NCI-H69 (cell line): ENCODE measurements at regions not wholly inside any gene's neighbourhood (a gene's known extent, or its start where the extent isn't known, plus 50 kb on each side); places are given as distances from the start of the nearest gene placed in this dataset.

Source experiments
- DNase-seq: peaks from one replicate; lab custom pipeline; 2025; lab: John Stamatoyannopoulos, UW

DNA sequence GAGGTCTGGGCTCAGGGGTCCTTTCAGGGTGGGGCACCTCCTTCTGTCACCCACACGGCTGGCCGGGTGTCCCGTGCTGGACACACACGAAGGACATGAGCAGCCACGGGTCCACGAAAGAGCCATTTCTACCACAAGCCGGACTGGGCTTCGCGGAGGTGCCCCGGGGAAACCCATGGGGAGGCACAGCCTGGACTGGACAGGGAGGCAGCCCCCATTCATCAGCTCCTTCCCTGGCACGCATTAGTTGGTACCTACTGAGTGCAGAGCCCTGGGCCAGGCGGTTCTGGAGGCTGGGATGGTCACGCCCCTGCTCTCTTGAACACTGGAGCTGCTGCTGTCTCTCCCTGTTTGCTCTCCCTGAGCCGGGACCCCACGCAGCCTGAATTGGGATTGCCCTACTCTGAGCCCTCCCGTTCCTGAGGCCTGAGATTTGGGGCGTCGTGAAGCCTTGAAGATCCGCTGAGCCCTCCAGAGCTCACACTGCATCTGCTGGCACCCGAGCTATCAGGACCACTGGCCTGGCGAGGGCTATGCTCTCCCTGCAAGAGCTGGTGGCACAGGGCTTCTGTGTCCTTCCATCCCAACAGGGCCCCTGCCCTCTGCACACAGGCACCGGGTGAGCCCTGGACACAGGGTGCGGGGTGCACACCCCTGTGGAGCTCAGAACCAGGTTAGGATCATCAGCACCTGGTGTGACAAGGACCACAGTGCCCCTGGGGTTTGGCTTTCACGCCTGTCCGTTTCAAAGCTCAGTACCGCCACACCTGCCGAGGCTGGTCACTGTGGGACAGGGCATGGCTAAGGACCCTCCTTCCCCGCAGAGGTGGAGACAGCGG lies 84.6 kb downstream of the MYEOV start:
- no peak for DNase-seq

DNA sequence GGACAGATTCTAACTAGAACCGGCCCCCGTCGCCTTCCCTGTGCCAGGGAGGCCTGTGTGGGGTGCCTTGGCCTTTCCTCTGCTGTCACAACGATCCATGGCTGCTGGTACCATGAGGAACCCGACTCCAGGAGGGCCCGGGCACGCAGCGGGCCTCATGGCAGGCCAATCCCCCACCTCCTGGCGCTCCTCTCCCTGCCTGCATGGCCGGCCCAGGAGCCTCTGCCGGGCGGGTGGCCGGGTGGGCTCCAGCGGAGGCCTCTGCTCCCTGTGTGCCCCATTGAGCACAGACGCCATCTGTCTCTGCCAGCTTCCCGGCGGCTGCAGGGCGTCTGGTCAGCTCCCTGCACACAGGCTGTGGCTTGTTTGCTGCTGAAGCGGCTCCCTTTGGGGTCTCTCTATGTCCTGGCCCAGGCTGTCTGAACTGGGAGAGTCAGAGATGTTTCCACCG lies 86.5 kb downstream of the MYEOV start:
- DNase-seq = no peak

DNA sequence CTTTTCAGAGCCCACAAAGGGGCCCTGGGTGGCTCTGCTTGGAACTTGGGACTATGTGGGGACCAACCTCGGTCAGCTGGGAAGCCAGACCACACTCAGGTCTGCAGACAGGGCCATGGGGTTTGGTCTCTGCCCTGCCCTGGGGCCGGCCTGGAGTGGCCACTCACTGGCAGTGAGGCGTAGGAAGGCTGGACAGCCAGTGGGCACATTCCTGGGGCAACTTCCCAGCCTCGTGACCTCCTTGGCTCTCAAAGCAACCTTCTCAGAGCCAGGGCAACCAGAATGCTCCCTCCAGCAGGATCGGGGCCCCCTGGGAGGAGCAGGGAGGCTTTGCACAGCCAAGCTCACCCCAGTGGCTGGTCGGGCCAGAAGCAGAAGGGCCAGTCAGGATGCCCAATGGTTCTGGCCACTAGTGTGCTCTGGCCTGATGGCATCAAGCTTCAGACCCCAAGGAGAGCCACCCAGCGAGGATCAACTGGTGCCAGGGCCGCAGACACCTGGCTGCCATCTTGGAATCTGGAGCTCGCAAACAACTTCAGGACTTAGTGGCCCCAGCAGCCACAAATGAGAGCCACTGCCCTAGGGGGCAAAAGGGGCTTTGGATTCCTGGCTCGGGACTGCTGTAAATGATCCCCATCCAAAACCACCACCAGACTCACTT lies 87.1 kb downstream of the MYEOV start:
- no peak for DNase-seq

DNA sequence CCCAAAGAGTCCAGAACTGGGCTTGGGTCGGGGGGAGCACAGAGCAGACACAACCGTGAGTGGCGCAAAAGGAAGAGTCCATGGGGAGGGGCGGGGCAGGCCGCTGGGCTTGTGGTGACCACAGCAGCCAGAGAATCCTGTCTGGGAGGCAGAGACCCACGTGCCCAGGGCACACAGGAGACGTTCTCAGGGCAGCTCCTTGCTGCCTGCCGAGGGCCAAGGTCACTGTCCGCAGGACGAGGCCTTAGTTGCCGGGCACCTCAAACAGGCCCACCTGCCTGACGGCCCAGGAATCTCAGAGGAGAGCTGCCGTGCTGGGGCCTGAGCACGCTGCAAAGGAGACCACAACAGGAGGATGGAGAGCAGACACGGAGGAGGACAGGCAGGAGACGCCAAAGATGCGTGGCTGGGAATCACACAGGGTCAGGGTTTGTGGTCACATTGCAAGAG lies 87.8 kb downstream of the MYEOV start:
- DNase-seq = no peak

DNA sequence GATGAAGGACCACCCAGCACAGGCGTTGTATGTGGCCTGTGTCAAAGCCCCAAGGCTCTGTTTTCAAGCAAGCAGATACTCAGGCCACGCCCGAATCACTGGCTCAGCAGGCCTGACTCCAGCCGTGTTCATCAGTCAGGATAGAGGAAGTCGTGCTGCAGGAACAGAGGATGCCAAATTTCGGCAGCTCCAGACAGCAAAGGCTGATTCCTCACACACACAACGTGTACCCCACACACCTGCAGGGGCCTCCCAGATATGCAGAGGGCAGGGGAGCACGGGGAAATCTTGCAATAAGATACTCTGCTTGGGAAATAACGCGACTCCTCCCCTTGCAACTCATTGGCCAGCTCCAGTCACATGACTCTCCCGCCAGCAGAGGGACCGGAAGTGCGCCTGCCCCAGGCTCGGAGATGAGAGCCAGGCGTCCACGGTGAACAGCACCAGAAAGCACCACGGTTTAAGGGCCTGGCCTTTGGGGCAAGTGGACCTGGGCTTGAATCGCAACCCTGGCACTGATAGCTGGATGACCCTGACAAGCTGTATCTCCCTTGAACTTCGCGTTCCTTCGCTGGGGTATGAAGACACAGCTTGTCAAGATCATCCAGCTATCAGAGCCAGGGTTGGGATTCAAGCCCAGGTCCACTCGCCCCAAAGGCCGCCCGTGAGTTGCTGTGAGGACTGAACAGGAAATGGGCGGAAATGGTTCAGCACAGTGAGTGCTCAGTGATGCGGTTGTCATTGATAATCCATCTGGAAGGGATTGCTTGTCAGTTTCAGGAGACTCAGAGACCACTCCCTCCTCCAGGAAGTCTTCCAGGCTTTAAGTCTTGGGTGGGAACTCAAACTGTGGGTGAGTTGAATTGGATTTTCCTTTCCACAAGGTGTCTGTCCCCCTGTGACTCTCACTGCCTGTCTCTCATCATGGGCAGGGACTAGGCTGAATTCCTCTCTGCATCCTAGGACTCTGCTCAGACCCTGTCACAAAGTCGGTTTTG lies 88.5 kb downstream of the MYEOV start:
- peak; percentile 42 for DNase-seq

DNA sequence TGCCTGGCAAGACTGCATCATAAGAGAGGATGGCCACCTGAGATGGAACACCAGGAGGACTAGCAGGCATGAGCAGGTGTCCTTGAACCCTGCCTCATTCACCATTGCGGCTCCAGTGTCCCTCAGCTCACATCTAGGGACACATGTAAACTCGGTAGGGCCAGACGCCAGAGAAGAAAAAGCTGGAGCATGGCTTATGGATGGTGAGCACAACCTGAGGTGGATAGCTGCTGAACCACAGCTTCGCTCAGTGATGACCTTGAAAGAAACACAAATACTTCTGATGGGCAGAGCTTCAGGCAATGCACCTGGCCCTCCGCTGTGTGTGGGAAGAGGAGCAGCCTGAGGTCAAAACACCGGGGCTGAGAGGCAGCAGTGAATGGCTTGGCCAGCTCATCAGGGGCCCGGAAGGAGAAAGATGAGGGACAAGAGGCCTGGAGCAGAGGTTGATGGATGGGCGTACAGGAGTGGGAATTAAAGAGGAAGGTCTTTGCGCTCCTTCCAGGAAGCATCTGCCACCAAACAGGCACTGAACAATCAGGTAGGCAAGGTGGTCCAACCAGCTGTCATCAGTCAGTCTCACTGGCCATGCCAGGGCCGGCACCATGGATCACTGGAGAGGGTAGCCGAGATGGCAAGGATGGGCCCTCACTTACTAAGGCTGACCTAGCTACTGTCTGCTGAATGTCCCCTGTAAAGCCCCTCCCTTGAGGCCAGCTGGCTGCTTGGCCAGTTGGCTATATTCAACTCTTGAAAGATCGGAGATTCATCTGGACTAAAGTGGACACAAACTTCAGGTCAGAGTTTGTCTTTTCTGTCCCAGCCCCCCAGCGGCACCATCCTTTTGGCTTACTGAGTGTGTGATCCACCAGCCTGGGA lies 89.7 kb downstream of the MYEOV start:
- DNase-seq = no peak

DNA sequence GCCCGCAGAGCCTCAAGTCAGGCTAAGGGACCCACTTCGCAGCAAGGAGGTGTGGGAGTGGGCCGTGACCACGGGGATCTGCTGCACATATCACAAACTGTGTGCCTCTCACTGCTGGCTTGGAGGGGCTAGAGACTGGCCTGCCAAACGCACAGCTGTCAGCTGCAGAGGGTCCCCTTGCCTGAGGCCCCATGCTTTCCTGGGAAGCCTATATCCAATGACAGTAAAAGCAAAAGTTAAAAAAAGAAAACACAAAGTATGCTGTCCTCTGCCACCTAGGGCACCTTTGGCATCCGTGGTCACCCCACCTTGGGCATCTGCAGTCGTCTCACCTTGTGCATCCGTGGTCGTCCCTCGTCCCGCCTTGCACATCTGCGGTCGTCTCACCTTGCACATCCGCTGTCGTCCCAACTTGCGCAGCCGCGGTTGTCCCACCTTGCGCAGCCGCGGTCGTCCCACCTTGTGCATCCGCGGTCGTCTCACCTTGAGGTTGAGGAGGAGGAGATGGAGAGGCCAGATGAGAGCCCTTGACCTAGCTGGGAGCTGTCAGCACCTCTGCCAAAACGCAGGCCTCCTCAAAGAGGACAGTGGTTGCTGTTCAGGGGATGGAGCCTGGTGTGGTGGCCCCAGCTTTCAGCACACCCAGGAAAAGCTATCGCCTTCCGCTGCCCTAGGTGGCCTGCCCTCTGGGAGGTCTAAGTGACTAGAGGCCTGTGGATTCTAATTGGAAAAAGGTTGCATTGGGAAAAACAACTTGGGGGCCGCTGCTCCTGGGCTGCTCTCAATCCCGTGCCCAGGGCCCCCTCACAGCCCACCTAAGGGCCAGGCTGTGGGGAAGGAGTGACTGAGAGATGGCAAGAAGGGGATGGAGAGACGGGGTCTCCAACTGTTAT lies 90.5 kb downstream of the MYEOV start:
- no peak for DNase-seq

DNA sequence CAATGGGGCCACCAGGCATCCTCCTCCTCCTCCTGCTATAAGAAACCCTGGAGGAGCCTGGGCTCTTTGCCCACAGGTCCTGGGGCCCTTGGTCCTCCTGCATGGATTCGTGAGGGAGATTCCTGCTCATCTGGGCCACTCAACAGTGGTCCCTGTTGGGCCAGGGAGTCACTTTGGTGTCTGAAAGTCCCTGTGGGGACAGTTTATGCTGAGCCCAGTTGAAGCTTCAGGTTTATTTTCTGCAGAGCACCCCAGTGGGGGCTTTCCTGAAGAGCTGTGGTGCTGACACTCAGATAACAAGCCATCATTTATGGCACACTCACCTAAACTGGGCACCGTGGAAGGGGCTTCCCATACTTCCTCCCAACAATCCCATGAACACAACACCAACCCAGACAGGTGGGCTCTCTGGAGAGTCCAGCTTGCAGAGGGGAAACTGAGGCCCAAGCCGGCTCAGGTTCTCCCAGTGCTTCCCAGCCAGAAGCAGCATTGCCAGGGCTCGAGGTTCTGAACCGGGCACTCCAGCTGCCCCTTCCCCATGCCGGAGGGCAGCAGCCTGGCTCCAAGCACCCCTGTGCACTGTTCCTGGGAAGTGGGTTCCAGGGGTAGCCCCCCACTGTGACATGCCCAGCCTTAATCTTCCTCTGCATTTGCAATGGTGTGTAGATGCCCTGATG lies 91.3 kb downstream of the MYEOV start:
- DNase-seq = no peak

DNA sequence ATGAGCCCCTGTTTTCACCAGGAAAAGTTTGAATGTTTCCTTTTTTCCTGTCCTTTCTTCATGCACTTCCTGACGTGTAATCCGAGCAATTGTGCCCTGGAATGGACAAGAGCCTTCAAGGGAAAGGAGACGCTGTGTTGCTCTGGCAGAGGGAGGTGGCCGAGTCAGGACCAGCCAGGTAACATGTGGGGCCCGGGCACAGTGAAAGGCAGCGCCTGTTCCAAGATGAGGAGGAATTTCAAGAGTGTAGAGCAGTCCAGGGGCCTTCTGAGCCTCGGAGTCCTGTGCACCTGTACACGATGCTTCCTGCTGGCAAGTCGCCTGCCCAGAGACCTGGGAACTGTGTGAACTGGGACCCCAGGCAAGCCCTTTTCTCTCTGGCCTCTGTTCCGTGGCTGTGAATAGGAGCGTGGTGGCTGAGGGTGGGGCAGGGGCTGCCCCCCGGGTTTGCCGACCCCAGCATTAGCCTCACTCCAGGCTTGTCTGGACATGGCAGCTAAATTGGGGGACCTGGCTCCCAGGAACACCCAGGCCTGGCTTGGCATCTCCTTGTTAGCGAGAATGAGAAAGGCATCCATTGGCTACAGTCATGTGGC lies 92.0 kb downstream of the MYEOV start:
- no peak for DNase-seq

DNA sequence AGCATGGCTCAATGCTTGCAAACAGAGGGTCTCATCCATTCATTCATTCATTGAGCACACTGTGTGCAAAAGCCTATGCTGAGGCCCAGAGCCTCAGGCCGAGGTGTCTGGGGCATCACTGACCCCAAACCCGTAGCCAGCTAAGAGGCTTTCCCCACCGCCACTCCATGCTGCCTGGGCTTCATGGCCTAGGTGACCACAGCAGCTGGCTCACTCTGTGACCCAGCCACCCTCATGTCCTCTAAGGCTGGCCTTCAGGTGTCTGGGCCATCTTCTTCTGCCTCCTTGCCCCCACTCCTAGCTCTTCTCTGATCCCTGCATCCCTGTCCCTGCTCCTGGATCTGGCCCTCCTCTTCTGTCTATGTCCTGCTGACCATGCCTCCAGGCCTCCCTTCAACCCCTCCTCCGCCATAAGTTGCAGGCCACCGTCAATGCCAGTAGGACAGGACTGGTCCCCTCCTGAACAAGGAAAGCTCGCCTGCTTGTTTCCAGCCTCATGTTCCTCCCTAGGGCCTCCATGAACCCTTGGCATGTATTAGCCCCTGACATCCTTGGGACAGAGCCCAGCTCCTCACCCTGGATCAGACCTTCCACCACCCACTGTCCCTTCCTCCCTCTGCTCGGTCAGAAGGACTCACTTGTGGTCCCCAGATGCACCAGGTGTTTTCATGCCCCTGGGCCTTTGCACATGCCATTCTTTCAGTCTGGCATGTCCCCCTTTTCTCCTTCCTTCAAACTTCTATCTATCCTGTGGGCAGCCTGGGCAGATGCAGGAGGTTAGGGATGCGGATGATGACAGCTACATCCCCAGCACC lies 92.8 kb downstream of the MYEOV start:
- DNase-seq = no peak

DNA sequence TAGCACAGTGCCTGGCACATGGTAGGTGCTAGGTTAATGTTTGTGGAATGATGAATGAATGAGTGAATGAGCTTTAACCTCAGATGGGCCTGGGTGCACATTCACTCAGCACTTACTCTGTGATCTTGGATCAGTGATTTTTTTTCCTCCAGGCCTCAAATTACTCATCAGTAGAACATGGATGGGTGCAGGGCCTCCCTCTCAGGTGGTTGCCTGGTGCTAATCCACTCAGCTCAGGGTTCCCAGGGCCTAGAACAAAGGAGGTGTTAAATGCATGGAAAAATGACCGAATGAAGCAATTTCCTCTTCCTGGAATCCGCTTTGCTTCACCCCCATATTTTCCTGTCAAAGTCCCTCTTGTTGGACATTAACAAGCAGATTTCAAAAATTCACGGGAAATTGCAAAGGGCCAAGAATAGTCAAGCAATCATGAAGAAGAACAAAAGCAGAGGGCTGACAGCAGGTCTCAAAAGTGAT lies 93.5 kb downstream of the MYEOV start:
- DNase-seq = no peak

DNA sequence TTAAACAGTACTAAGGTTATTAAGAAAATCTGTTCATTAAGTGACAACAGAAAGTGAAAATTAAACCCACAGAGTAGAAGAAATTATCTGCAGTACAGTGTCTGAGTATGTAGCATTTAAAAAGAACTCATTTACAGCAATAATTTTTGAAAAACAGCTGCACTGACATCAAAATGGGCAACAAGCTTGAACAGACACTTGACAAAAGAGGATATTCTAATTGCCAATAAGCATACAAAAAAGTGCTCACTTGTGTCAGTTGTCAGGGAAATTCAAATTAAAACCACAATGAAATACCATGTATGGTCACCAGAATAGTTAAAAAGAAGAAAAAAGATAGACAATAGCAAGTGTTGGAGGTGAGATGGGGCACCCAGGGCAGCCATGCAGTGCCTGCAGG lies 93.3 kb upstream of the LINC01488 start:
- DNase-seq = no peak

DNA sequence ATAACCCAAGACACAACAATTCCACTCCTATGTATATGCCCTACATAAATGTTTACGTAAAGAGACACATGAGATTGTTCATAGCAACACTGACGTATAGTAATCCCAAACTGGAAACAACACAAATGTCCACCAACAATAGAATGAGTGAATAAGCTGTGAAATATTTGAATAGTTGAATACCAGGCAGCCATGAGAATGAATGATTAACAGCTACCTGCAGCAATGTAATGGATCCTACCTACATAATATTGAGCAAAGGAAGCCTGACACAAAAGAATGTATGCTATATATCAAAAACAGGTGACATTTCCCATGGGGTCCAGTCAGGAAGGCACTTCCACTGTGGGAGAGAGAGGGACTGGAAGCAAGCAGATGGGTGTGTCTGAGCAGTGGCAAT lies 92.8 kb upstream of the LINC01488 start:
- DNase-seq = no peak

DNA sequence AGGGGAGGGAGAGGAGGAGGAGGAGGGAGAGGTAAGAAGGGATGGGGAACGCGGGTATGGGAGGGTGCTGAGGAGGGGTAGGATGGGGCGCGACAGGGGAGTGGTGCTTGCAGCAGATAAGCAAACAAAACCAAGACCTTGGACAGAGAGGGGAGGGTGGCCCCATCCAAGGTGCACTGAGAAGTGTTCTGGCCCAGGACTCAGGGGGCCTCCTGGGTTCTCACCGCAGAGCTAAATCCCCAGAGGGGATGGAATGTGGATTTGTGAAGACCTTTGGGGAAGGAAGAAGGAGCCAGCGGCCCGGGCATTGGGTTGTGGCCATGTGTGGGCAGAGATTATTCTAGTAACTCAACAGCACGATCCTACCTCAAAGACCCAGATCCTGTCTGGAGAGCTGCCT lies 90.9 kb upstream of the LINC01488 start:
- DNase-seq = no peak

DNA sequence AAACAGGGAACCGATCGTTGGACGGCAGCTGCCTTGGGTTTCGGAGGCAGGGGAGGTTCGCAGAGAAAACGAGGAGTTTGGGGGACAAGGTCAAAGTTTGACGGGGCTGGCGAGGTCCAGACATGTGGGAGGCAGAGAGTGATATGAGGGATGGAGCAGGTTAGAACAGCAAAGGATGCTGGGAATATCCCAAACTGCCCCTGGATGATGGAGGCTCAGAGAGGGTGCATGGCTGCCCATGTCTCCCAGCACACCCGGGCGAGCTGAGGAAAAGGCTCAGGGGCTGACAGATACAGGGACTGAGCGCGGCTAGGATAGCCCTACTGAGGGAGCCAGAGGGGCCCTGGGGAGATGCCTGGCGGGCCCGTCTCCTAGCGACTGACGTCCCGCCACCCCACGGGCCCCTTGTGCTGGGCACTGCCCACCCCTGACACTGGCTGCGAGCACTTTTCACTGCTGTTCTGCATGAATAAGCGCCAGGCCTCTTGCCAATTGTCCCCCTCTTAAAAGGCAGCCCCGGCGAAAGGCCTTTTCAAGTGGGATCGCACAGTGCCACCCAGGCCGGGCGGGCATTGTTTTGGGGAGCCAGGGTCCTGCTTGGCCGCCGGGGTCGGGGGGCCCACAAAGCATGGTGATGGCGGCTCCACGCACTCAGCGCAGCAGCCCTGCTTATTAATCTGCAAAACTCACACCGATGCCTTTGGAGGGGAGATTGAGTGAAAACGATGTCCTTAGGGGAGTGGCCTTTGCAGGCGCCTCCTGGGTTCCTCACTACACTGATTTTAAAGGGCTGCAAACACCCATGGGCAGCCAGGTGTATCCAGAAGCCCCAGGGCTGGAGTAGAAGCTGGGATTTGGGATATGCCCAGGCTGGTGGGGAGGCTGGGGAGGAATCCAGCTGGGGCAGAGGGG lies 90.0 kb upstream of the LINC01488 start:
- DNase-seq = no peak

DNA sequence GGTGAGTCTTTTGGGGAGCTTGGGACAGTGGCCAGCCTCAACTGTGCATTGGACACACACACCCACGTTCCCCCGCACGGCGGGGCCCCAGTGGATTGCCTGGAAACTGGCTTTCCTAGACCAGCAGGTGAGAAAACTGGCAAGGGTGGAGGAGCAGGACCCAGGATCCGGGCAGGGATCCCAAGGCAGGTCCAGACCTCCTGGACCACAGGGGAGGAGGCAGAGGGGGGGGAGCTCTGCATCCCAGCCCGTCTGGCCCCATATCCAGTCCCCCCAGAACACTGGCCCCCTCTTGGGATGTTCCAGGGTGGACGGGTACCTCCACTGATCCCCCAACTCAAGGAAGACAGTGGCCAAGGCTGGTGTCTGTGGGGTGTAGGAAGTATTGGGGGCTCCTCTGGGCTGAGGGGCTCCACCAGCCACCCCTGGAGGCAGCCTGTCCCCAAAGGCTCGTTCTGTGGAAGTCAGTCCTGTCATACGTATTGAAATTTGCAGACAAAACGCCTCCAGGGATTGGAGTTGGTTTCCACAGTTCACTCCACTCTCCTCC lies 89.3 kb upstream of the LINC01488 start:
- no peak for DNase-seq
